NB4 (cell line): ENCODE measurements at regions not wholly inside any gene's neighbourhood (a gene's known extent, or its start where the extent isn't known, plus 50 kb on each side); places are given as distances from the start of the nearest gene placed in this dataset.

Experiments used
- CTCF ChIP-seq: IDR thresholded peaks from one replicate; pipeline ENCODE4 v1.5.1; 2012; ENCODE audit warnings: low read depth, low read length
- MAX ChIP-seq: IDR thresholded peaks from 2 replicates; pipeline ENCODE4 v1.6.1; 2011; ENCODE audit warnings: low read depth, low read length
- POLR2A ChIP-seq: IDR thresholded peaks from 2 replicates; pipeline ENCODE4 v1.6.1; 2011; ENCODE audit warnings: mild to moderate bottlenecking; ENCODE audit not compliant: insufficient read length; ENCODE audit errors: extremely low read depth

- TF ChIP-seq CTCF (no peak), POLR2A (no peak), MAX (no peak)
Observed at GRCh38 chr7:91598791-91599190, 281.7 kb downstream of the MTERF1 start.
